ENCODE measurements at regions not wholly inside any gene's neighbourhood (a gene's known extent, or its start where the extent isn't known, plus 50 kb on each side); places are given as distances from the start of the nearest gene placed in this dataset.

- H3K4me3 ChIP-seq (replicated peaks in 1 of 4; ENCODE audit: control extremely low read depth in 1 of 4, insufficient read depth in 1 of 4, low read depth in 3 of 4, low read length in 4 of 4): no peak overlapping the region
- H3K27ac ChIP-seq (ENCODE audit: insufficient read depth, low read length): no peak overlapping the region
- H3K27me3 ChIP-seq (ENCODE audit: control insufficient read depth, insufficient read depth, low read length): no peaks in the 10 kb centered on the region
- no peaks in the 10 kb centered on the region for H3K4me1 ChIP-seq (ENCODE audit: control insufficient read depth, extremely low read depth, insufficient read depth, low read length)
- no peak for TF ChIP-seq EZH2 (IDR thresholded peaks at IDR 0.05; ENCODE audit: low read length, missing control alignments)
- H3K9me3 ChIP-seq (ENCODE audit: control insufficient read depth, insufficient read depth, low read depth, low read length): no peaks in the 10 kb centered on the region
- no peaks in the 10 kb centered on the region for H4K20me1 ChIP-seq (ENCODE audit: control insufficient read depth, extremely low read depth, insufficient read depth, low read length)
- H3K4me2 ChIP-seq (ENCODE audit: extremely low read depth, insufficient read depth, low read length): no peak overlapping the region
- H3K79me2 ChIP-seq (ENCODE audit: control insufficient read depth, insufficient read depth, low read length): no peaks in the 10 kb centered on the region
- no peak overlapping the region for H3K9ac ChIP-seq (ENCODE audit: insufficient read depth, low read length)
- H3K36me3 ChIP-seq (ENCODE audit: control insufficient read depth, insufficient read depth, low read length): no peaks in the 10 kb centered on the region
- H2AFZ ChIP-seq (ENCODE audit: low read length): no peak overlapping the region
- no peak for DNase-seq (ENCODE audit: low read depth in 2 of 2)
Measured at GRCh38 chr16:9212621-9213020, 121.2 kb downstream of the HAPSTR1 start.

GRCh38 chr16:9219813-9220212, 128.4 kb downstream of the HAPSTR1 start:
- Histone ChIP-seq H3K4me2 (ENCODE audit: extremely low read depth, insufficient read depth, low read length) (no peak overlapping the region), H3K4me3 (replicated peaks in 1 of 4; ENCODE audit: control extremely low read depth in 1 of 4, insufficient read depth in 1 of 4, low read depth in 3 of 4, low read length in 4 of 4) (no peak overlapping the region), H4K20me1 (ENCODE audit: control insufficient read depth, extremely low read depth, insufficient read depth, low read length) (no peaks in the 10 kb centered on the region), H3K27me3 (ENCODE audit: control insufficient read depth, insufficient read depth, low read length) (no peaks in the 10 kb centered on the region), H3K9me3 (ENCODE audit: control insufficient read depth, insufficient read depth, low read depth, low read length) (no peaks in the 10 kb centered on the region), H3K36me3 (ENCODE audit: control insufficient read depth, insufficient read depth, low read length) (no peaks in the 10 kb centered on the region), H3K4me1 (ENCODE audit: control insufficient read depth, extremely low read depth, insufficient read depth, low read length) (no peaks in the 10 kb centered on the region), H2AFZ (ENCODE audit: low read length) (no peak overlapping the region), H3K79me2 (ENCODE audit: control insufficient read depth, insufficient read depth, low read length) (no peaks in the 10 kb centered on the region), H3K9ac (ENCODE audit: insufficient read depth, low read length) (no peak overlapping the region), H3K27ac (ENCODE audit: insufficient read depth, low read length) (no peak overlapping the region)
- DNase-seq (ENCODE audit: low read depth in 2 of 2): no peak
- TF ChIP-seq CTCF (conservative IDR thresholded peaks at IDR 0.05 in 1 of 2, IDR thresholded peaks at IDR 0.05 in 1 of 2; ENCODE audit: low read depth in 1 of 2, low read length in 2 of 2) (no peak), EZH2 (IDR thresholded peaks at IDR 0.05; ENCODE audit: low read length, missing control alignments) (no peak)

- no peak overlapping the region for H3K4me2 ChIP-seq (ENCODE audit: extremely low read depth, insufficient read depth, low read length)
- TF ChIP-seq CTCF (conservative IDR thresholded peaks at IDR 0.05 in 1 of 2, IDR thresholded peaks at IDR 0.05 in 1 of 2; ENCODE audit: low read depth in 1 of 2, low read length in 2 of 2) (peak; percentile 14 to 22), EZH2 (IDR thresholded peaks at IDR 0.05; ENCODE audit: low read length, missing control alignments) (no peak)
Measured at GRCh38 chr16:9225527-9226316, 134.3 kb downstream of the HAPSTR1 start.

More at GRCh38 chr16:9225527-9226316, 134.3 kb downstream of the HAPSTR1 start:
- DNase-seq (ENCODE audit: low read depth in 2 of 2): no peak
- H3K9ac ChIP-seq (ENCODE audit: insufficient read depth, low read length): no peak overlapping the region
- no peak overlapping the region for H3K27ac ChIP-seq (ENCODE audit: insufficient read depth, low read length)
- no peaks in the 10 kb centered on the region for H3K9me3 ChIP-seq (ENCODE audit: control insufficient read depth, insufficient read depth, low read depth, low read length)
- no peaks in the 10 kb centered on the region for H3K4me1 ChIP-seq (ENCODE audit: control insufficient read depth, extremely low read depth, insufficient read depth, low read length)
- H3K36me3 ChIP-seq (ENCODE audit: control insufficient read depth, insufficient read depth, low read length): no peaks in the 10 kb centered on the region
- H4K20me1 ChIP-seq (ENCODE audit: control insufficient read depth, extremely low read depth, insufficient read depth, low read length): no peaks in the 10 kb centered on the region
- no peak overlapping the region for H3K4me3 ChIP-seq (replicated peaks in 1 of 4; ENCODE audit: control extremely low read depth in 1 of 4, insufficient read depth in 1 of 4, low read depth in 3 of 4, low read length in 4 of 4)
- H3K27me3 ChIP-seq (ENCODE audit: control insufficient read depth, insufficient read depth, low read length): no peaks in the 10 kb centered on the region
- H2AFZ ChIP-seq (ENCODE audit: low read length): no peak overlapping the region
- no peaks in the 10 kb centered on the region for H3K79me2 ChIP-seq (ENCODE audit: control insufficient read depth, insufficient read depth, low read length)

All from fibroblast of lung (primary cell).